Thoracic aorta (tissue), 2 donors: ENCODE measurements at regions not wholly inside any gene's neighbourhood (a gene's known extent, or its start where the extent isn't known, plus 50 kb on each side); places are given as distances from the start of the nearest gene placed in this dataset.
"Not testable (repeated sequence)": the region's sequence is repeated elsewhere in the genome, so short reads cannot be mapped to it uniquely, and the experiment has no call there.

Experiments
- ATAC-seq: fragments of 150-250 bp; one replicate; pipeline ENCODE4 v1.8.0; 2017; ENCODE audit warnings: low read depth; ENCODE audit not compliant: insufficient number of reproducible peaks, low FRiP score
- DNase-seq: peaks from one replicate; pipeline ENCODE4 v3.0.0-alpha.2; 2020; ENCODE audit warnings: low spot score
- H3K27ac ChIP-seq, 2 donors: fragments of 200-600 bp; sonication (generic); 1 replicate in 1 of 2; 2 replicates in 1 of 2; pipeline ENCODE4 v1.5.1; 2016; ENCODE audit warnings: mild to moderate bottlenecking in 2 of 2, moderate library complexity in 2 of 2
- H3K27me3 ChIP-seq: fragments of 200-600 bp; sonication (generic); replicated peaks from 2 replicates; pipeline ENCODE4 v1.6.0; 2016; ENCODE audit warnings: mild to moderate bottlenecking; ENCODE audit not compliant: insufficient read depth
- H3K36me3 ChIP-seq: fragments of 200-600 bp; sonication (generic); one replicate; pipeline ENCODE4 v1.5.1; 2016
- H3K4me1 ChIP-seq, 2 donors: fragments of 200-600 bp; sonication (generic); 1 replicate in 1 of 2; 2 replicates in 1 of 2; pipeline versions ENCODE4 v1.5.1 to v1.6.0; 2016; ENCODE audit warnings: low read depth in 2 of 2, mild to moderate bottlenecking in 1 of 2; ENCODE audit not compliant: control insufficient read depth in 1 of 2
- H3K4me3 ChIP-seq: fragments of 200-600 bp; sonication (generic); 2 replicates; pipeline ENCODE4 v1.5.1; 2016; ENCODE audit warnings: mild to moderate bottlenecking
- H3K9me3 ChIP-seq: fragments of 200-600 bp; sonication (generic); 2 replicates; pipeline ENCODE4 v1.5.1; 2016
- TF ChIP-seq, protein P1 (sequence below): fragments of 200-600 bp; sonication (generic); IDR thresholded peaks from one replicate; pipeline ENCODE4 v1.5.1; 2019; ENCODE audit warnings: antibody characterized with exemption

DNA sequence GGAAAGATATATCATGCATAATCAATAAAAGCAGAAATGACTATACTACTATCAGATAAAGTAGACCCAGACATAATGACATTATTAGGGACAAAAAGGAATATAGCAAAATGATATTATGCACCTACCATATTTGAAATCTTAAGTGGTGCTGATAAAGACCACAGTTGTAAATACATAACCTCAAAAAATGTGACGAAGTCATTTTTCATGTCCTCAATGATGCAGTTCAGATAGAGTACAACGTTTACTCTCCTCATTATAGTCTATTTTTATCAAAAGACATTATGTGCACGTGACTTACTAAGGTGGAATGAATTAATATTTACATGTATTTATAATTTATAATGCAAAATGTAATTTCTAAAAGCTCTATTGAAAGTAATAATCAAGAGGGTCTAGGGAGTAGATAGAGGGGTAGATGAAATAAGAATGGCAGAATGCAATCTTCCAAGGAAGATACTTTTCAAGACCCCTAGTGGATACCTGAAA, 61.7 kb upstream of the TNFSF4 start:
- no peak for DNase-seq
- no peaks in the 10 kb centered on the region for H3K4me1 ChIP-seq

DNA sequence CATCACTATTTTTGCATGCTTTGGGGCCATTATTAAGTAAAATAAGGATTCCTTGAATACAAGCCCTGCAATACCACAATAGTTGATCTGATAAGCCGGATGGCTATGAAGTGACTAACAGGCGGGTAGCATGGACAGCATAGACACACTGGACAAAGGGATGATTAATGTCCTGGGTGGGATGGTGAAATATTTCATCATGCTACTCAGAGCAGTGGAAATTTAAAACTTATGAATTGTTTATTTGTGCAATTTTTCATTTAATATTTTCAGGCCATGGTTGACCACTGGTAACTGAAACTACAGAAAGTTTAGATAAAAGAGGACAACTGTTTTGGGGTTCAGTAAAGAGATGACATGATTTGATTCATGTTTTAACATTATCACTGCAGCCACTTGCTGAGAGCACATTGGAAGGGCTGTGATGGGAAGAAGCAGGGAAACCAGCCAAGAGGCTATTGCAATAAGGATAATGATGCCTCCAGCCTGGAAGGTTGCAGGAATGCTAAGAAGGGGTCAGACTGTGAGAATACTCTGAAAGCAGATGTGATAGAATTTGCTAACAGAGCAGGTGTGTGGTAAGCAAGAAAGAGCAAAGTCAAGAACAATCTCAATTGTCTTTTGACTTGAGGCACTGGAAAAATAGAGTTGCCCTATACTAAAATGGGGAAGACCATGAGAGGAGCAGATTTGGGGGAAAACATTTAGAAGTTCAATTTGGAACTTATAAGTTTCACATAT, 62.5 kb upstream of the TNFSF4 start:
- DNase-seq (no peak), ATAC-seq (no peak)
- Histone ChIP-seq H3K9me3 (no peaks in the 10 kb centered on the region), H3K27ac (no peak overlapping the region), H3K4me3 (no peak overlapping the region), H3K27me3 (no peaks in the 10 kb centered on the region), H3K4me1 (no peaks in the 10 kb centered on the region), H3K36me3 (no peaks in the 10 kb centered on the region)
- TF ChIP-seq, protein P1, sequence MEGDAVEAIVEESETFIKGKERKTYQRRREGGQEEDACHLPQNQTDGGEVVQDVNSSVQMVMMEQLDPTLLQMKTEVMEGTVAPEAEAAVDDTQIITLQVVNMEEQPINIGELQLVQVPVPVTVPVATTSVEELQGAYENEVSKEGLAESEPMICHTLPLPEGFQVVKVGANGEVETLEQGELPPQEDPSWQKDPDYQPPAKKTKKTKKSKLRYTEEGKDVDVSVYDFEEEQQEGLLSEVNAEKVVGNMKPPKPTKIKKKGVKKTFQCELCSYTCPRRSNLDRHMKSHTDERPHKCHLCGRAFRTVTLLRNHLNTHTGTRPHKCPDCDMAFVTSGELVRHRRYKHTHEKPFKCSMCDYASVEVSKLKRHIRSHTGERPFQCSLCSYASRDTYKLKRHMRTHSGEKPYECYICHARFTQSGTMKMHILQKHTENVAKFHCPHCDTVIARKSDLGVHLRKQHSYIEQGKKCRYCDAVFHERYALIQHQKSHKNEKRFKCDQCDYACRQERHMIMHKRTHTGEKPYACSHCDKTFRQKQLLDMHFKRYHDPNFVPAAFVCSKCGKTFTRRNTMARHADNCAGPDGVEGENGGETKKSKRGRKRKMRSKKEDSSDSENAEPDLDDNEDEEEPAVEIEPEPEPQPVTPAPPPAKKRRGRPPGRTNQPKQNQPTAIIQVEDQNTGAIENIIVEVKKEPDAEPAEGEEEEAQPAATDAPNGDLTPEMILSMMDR, result no peak

More for the DNA sequence above, 61.7 kb upstream of the TNFSF4 start:
- Histone ChIP-seq H3K9me3 (no peaks in the 10 kb centered on the region), H3K4me3 (no peak overlapping the region), H3K27me3 (no peaks in the 10 kb centered on the region), H3K36me3 (no peaks in the 10 kb centered on the region), H3K27ac (no peak overlapping the region)
- TF ChIP-seq, protein P1, result no peak
- ATAC-seq, result no peak

DNA sequence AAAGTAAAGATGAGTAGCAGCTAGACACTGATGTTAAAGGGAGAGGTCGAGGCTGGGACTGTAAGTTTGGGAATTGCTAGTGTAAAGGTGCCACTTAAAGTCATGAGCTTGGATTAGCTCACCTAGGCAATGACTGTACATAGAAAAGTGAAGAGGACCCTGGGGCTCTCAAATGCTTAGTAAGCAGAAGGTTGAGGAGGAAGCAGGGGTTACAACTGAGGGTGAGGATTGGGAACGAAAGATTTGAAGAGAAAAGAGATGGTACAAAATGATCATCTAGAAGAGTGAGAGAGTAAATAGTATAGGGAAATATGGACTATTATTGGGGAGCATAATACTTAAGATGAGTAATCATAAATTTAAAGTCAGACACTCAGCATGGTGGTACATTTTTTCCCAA, 63.1 kb upstream of the TNFSF4 start:
- ATAC-seq (no peak), DNase-seq (no peak)
- no peaks in the 10 kb centered on the region for H3K36me3 ChIP-seq
- TF ChIP-seq, protein P1, result no peak
- H3K4me3 ChIP-seq, result no peak overlapping the region
- H3K27me3 ChIP-seq, result no peaks in the 10 kb centered on the region
- no peaks in the 10 kb centered on the region for H3K9me3 ChIP-seq
- H3K27ac ChIP-seq, result no peak overlapping the region
- no peaks in the 10 kb centered on the region for H3K4me1 ChIP-seq

DNA sequence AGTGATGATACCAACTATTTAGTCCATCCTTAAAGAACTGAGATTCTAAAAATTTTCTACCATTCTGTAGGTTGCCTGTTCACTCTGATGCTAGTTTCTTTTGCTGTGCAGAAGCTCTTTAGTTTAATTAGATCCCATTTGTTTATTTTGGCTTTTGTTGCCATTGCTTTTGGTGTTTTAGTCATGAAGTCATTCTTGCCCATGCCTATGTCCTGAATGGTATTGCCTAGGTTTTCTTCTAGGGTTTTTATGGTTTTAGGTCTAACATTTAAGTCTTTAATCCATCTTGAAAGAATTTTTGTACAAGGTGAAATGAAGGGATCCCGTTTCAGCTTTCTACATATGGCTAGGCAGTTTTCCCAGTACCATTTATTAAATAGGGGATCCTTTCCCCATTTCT, 63.9 kb upstream of the TNFSF4 start:
- ATAC-seq, H3K36me3 ChIP-seq, H3K27me3 ChIP-seq, H3K9me3 ChIP-seq, H3K4me3 ChIP-seq, H3K27ac ChIP-seq, H3K4me1 ChIP-seq, DNase-seq: not testable (repeated sequence)

DNA sequence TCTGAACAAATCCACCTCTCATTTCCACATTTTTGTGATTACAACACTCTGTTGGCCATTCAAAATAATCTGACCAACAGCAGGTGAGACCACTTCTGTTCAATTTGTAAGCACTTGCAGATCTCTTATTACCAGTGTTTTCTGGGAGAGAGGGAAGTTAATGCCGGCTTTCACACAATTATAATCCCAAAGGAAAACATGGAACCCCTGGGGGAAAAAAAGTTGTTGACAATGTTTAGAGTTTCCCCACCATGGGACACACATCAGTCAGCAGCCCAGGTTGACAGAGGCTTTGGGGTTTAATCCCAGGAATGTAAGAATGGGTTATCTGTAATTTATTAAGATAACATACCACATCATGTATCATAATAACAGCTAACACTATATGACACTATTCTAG, 68.4 kb upstream of the TNFSF4 start:
- H3K27ac ChIP-seq, result no peak overlapping the region
- no peaks in the 10 kb centered on the region for H3K4me1 ChIP-seq
- H3K9me3 ChIP-seq, result no peaks in the 10 kb centered on the region
- TF ChIP-seq, protein P1, result no peak
- no peak for ATAC-seq
- no peaks in the 10 kb centered on the region for H3K27me3 ChIP-seq
- no peak for DNase-seq
- H3K4me3 ChIP-seq, result no peak overlapping the region
- no peaks in the 10 kb centered on the region for H3K36me3 ChIP-seq
